ENCODE measurements at regions not wholly inside any gene's neighbourhood (a gene's known extent, or its start where the extent isn't known, plus 50 kb on each side); places are given as distances from the start of the nearest gene placed in this dataset.

DNA sequence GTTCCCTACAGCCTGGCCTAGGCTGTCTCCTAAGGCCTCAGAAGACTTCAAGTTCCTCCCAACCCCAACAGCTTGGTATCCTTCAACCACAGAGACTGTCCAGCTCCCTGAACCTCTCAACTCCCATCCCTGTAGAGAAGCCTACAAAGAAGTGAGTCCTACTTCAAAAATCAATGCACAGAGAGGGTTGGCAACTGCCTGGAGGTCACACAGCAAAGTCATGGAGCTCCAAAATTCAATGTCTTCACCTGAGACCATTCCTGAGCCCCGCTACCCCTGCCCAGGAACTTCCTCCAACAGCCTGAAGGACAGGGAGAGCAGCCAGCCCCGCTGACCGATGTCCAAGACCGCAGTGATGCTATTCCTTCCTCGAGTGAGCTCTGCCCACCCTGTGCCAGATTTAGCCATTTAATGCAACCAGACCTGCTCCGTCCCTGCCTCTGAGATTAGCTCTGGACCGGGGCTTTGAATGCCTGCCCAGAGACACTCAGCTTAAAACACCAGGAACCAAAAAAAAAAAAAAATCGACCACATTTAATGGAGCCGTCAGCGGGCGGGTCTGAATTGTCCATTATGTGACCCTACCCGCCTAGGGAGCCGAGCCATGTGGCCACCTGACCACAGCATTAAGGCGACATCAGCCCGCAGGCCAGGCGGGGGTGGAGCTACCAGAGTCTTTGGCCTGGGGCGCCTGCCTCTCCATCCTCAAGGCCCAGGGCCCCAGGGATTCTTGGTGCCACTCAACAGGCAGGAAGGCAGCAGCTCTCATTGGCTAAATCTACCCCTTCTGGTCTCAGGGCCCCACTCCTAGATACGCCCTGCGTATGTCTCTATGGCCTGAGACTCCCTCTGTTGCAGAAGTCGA lies 148.6 kb downstream of the SYF2 start:
- no peak overlapping the region for H3K4me3 ChIP-seq (ENCODE audit: low read depth in 1 of 2, low read length in 2 of 2)
- no peak overlapping the region for H3K9ac ChIP-seq (ENCODE audit: low read depth in 1 of 2, low read length in 2 of 2)
- no peaks in the 10 kb centered on the region for H3K4me1 ChIP-seq (ENCODE audit: control insufficient read depth in 1 of 2, insufficient read depth in 2 of 2, low read length in 2 of 2)
- no peaks in the 10 kb centered on the region for H3K9me3 ChIP-seq (ENCODE audit: control insufficient read depth in 1 of 2, low read length in 2 of 2)
- H3K36me3 ChIP-seq (ENCODE audit: control insufficient read depth in 1 of 2, insufficient read depth in 2 of 2, low read length in 2 of 2), result no peaks in the 10 kb centered on the region
- no peaks in the 10 kb centered on the region for H3K27me3 ChIP-seq (ENCODE audit: control insufficient read depth in 1 of 2, insufficient read depth in 2 of 2, low read length in 2 of 2)
- H3K27ac ChIP-seq (ENCODE audit: low read depth, low read length), result no peak overlapping the region

DNA sequence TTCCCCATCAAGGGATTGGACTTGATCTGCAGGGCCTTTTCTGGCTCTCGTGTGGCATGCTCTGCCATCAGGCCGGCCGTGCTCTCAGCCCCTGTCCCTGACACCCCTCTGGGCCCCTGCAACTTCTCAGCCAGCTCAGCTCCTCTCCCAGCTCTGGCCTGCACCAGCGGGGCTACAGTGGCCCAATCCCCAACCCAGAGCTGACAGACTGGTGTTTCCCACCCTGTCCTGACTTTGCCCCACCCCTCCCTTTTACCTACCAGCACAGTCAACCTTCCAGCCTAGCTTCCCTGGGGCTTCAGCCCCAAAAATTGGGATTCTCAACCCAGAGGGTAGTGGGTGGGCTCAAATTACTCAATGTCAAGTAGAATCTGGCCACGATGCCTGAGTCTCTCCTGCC lies 149.3 kb downstream of the SYF2 start:
- H3K27me3 ChIP-seq (ENCODE audit: control insufficient read depth in 1 of 2, insufficient read depth in 2 of 2, low read length in 2 of 2), result no peaks in the 10 kb centered on the region
- no peaks in the 10 kb centered on the region for H3K36me3 ChIP-seq (ENCODE audit: control insufficient read depth in 1 of 2, insufficient read depth in 2 of 2, low read length in 2 of 2)
- no peak overlapping the region for H3K27ac ChIP-seq (ENCODE audit: low read depth, low read length)
- no peak overlapping the region for H3K4me3 ChIP-seq (ENCODE audit: low read depth in 1 of 2, low read length in 2 of 2)
- no peaks in the 10 kb centered on the region for H3K9me3 ChIP-seq (ENCODE audit: control insufficient read depth in 1 of 2, low read length in 2 of 2)
- H3K9ac ChIP-seq (ENCODE audit: low read depth in 1 of 2, low read length in 2 of 2), result no peak overlapping the region
- H3K4me1 ChIP-seq (ENCODE audit: control insufficient read depth in 1 of 2, insufficient read depth in 2 of 2, low read length in 2 of 2), result no peaks in the 10 kb centered on the region

DNA sequence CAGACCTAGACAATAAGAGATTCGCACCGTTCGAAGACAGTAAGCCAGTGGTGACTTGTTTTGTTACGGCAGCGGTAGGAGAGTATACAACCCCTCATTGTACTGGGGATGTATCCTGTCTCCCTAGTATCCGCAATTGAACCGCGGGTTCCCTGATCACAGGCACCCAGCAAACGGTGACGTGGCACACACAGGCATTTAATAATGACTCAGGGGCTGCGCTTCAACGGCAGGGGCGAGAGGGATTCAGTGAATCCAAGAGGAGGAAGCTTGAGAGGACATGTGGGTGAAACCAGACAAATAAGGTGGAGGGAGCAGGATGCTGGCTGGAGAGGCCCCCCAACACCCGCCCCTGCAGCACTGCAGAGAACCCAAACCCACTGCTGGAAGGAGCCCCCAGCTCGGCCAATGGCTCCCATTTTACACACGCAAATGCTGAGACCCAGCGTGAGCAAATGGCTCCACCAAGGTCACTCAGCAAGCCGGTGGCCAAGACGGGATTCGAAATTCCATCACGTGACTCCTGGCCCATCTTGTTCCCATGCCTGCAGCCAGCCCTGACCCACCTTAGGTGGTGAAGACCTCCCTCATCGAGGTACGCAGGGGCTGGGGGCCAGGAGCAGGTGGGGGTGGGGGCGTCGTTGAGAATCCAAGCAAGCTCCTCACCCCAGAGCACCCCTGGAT lies 149.9 kb downstream of the SYF2 start:
- Histone ChIP-seq H3K27me3 (ENCODE audit: control insufficient read depth in 1 of 2, insufficient read depth in 2 of 2, low read length in 2 of 2) (no peaks in the 10 kb centered on the region), H3K4me3 (ENCODE audit: low read depth in 1 of 2, low read length in 2 of 2) (no peak overlapping the region), H3K9me3 (ENCODE audit: control insufficient read depth in 1 of 2, low read length in 2 of 2) (no peaks in the 10 kb centered on the region), H3K9ac (ENCODE audit: low read depth in 1 of 2, low read length in 2 of 2) (no peak overlapping the region), H3K36me3 (ENCODE audit: control insufficient read depth in 1 of 2, insufficient read depth in 2 of 2, low read length in 2 of 2) (no peaks in the 10 kb centered on the region), H3K27ac (ENCODE audit: low read depth, low read length) (no peak overlapping the region), H3K4me1 (ENCODE audit: control insufficient read depth in 1 of 2, insufficient read depth in 2 of 2, low read length in 2 of 2) (no peaks in the 10 kb centered on the region)

DNA sequence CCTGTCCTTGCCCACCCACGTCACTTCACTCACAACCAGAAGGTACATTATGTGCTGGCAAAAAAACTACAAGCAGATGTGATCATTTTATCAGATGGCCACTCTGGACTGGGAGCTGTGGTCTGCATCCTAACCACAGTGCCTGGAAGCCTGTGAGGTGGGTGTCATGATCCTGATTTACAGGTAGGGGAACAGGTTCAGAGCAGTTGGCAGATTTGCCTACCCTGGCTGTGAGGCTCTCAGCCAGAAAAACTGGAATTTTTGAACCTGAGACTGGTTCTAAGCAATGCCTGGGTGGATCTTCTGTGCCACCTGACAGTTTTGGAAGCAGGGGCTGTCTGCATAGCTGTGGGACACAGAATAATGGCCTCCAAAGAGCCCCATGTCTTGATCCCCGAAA lies 150.8 kb downstream of the SYF2 start:
- Histone ChIP-seq H3K27me3 (ENCODE audit: control insufficient read depth in 1 of 2, insufficient read depth in 2 of 2, low read length in 2 of 2) (no peaks in the 10 kb centered on the region), H3K4me3 (ENCODE audit: low read depth in 1 of 2, low read length in 2 of 2) (no peak overlapping the region), H3K9ac (ENCODE audit: low read depth in 1 of 2, low read length in 2 of 2) (no peak overlapping the region), H3K4me1 (ENCODE audit: control insufficient read depth in 1 of 2, insufficient read depth in 2 of 2, low read length in 2 of 2) (no peaks in the 10 kb centered on the region), H3K27ac (ENCODE audit: low read depth, low read length) (no peak overlapping the region), H3K9me3 (ENCODE audit: control insufficient read depth in 1 of 2, low read length in 2 of 2) (no peaks in the 10 kb centered on the region), H3K36me3 (ENCODE audit: control insufficient read depth in 1 of 2, insufficient read depth in 2 of 2, low read length in 2 of 2) (no peaks in the 10 kb centered on the region)

DNA sequence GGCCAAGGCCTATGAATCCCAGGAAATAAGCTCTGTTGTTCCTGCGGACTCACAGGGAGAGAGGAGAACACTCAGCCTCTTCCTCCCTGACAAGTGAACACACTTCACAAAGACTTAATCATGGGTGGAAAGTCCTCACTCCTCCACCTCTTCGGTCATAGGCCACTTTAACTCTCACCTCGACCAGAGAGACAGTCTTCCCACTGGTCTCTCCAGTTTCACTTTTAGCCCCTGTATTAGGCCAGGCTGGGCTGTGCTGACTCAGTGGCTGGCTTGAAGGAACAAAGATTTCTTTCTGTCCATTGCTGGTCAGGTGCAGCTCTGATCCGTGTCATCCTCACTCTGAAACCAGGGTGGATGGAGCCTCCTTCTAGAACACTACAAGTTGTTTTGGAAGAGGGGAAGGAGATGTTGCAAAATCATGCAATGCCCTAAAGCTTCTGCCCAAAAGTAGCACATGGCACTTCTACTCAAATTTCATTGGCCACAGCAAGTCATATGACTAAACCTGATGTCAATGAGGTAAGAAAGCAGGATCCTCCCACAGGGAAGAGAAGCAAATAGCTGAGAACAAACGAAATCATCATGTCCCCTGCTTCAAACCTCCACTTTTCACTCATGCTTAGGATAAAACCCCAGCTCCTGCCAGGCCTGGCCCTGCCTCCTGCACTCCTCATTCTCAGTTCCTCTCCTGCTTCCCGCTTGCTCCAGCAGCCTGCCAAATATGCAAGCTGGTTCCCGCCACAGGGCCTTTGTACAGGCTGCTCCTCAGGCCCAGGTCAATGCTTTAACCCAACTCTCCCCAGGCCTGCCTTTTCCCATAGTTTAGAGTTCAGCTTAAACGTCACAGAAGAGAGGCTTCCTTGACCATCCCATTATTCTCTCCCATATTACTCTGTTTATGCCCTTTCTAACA lies 150.5 kb upstream of the RUNX3 start:
- H3K27me3 ChIP-seq (ENCODE audit: control insufficient read depth in 1 of 2, insufficient read depth in 2 of 2, low read length in 2 of 2), result no peaks in the 10 kb centered on the region
- no peaks in the 10 kb centered on the region for H3K9me3 ChIP-seq (ENCODE audit: control insufficient read depth in 1 of 2, low read length in 2 of 2)
- no peak overlapping the region for H3K4me3 ChIP-seq (ENCODE audit: low read depth in 1 of 2, low read length in 2 of 2)
- no peaks in the 10 kb centered on the region for H3K36me3 ChIP-seq (ENCODE audit: control insufficient read depth in 1 of 2, insufficient read depth in 2 of 2, low read length in 2 of 2)
- no peak overlapping the region for H3K27ac ChIP-seq (ENCODE audit: low read depth, low read length)
- H3K4me1 ChIP-seq (ENCODE audit: control insufficient read depth in 1 of 2, insufficient read depth in 2 of 2, low read length in 2 of 2), result no peaks in the 10 kb centered on the region
- no peak overlapping the region for H3K9ac ChIP-seq (ENCODE audit: low read depth in 1 of 2, low read length in 2 of 2)

DNA sequence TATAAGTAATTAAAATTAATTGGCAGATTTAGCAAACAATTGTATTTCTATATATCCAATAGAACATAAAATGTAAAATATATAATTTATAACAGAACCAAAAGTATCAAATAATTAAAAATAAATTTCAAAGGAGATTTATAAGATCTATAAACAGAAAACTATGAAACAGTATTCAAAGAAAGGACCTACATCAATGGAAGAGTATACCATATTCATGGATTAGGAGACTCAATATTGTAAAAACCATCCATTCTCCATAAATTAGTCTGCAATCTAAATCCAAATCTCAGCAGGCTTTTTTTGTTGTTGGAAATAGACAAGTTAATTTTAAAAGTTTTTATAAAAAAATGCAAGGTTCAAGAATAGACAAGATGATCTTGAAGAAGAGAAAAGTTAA lies 149.0 kb upstream of the RUNX3 start:
- H3K27ac ChIP-seq (ENCODE audit: low read depth, low read length), result no peak overlapping the region
- H3K27me3 ChIP-seq (ENCODE audit: control insufficient read depth in 1 of 2, insufficient read depth in 2 of 2, low read length in 2 of 2), result no peaks in the 10 kb centered on the region
- no peaks in the 10 kb centered on the region for H3K36me3 ChIP-seq (ENCODE audit: control insufficient read depth in 1 of 2, insufficient read depth in 2 of 2, low read length in 2 of 2)
- H3K9me3 ChIP-seq (ENCODE audit: control insufficient read depth in 1 of 2, low read length in 2 of 2), result no peaks in the 10 kb centered on the region
- no peak overlapping the region for H3K9ac ChIP-seq (ENCODE audit: low read depth in 1 of 2, low read length in 2 of 2)
- H3K4me1 ChIP-seq (ENCODE audit: control insufficient read depth in 1 of 2, insufficient read depth in 2 of 2, low read length in 2 of 2), result no peaks in the 10 kb centered on the region
- H3K4me3 ChIP-seq (ENCODE audit: low read depth in 1 of 2, low read length in 2 of 2), result no peak overlapping the region

DNA sequence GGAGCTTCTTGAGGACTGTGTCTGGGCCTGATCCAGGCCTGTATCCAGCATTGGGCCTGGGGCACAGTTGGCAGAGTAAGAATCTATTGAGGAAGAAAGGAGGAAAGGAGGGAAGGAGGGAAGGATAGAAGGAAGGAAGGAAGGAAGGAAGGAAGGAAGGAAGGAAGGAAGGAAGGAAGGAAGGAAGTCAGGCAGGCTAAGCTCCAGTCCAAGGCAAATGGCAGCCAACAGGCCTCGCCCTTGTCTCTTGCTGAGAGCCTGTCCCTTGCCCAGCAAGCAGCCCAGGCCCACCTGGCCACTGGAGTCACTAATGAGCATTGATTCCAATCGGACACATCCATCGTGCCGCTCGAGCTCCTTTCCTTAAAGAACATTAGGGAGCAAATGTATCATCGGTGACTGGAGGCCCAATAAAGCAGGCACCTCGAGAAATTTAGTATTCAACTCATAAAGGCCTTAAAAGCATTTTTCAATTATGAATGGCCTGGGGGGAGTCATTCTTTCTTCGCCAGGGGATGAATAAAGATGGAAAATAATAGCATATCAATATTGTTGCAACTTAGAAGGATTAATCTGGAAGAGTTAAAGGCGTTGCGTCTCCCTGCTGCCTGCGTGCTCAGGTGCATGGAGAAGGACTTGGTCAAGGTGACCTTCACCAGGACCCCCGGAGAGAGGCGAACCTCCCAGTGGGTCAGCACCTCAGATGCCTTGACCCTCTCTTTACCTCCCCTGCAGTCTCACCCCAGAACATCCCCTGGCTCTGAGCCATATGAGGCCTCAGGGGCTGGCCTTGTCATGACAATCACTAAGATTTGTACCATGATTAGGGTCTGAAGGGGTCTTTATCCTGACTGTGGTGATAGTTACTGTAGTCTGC lies 144.5 kb upstream of the RUNX3 start:
- H3K9me3 ChIP-seq (ENCODE audit: control insufficient read depth in 1 of 2, low read length in 2 of 2), result no peaks in the 10 kb centered on the region
- H3K27me3 ChIP-seq (ENCODE audit: control insufficient read depth in 1 of 2, insufficient read depth in 2 of 2, low read length in 2 of 2), result no peaks in the 10 kb centered on the region
- H3K4me1 ChIP-seq (ENCODE audit: control insufficient read depth in 1 of 2, insufficient read depth in 2 of 2, low read length in 2 of 2), result no peaks in the 10 kb centered on the region
- H3K36me3 ChIP-seq (ENCODE audit: control insufficient read depth in 1 of 2, insufficient read depth in 2 of 2, low read length in 2 of 2), result no peaks in the 10 kb centered on the region
- no peak overlapping the region for H3K9ac ChIP-seq (ENCODE audit: low read depth in 1 of 2, low read length in 2 of 2)
- H3K4me3 ChIP-seq (ENCODE audit: low read depth in 1 of 2, low read length in 2 of 2), result no peak overlapping the region
- H3K27ac ChIP-seq (ENCODE audit: low read depth, low read length), result no peak overlapping the region

DNA sequence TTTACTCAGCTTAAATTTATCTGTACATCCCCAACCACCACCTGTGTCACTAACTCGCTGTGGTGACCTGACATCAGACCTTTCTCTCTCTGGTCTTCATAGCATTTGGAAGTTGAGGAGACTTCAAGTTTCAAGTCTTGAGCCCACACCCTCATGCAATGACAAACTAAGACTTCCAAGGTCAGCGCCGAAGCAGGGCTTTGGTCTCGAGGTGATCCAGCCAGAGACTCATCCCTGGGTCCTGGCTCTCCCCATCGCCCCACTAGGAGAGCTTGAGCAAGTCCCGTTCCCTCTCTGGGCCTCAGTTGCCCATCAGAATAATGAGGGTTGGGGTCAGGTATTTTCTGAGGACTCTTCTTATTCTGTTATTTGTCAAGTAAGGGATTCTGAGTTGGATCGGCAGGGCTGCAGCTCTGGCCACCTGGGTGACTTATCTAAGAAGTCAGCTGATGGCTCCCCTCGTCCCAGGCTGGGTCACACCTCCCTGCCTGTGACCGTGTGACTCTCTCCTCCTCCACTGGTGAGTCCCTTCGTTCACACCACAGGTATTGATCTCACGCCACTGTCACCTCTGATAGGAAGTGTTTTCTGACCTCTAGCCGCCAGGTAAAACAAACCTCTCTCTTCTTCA lies 143.7 kb upstream of the RUNX3 start:
- Histone ChIP-seq H3K9me3 (ENCODE audit: control insufficient read depth in 1 of 2, low read length in 2 of 2) (no peaks in the 10 kb centered on the region), H3K4me1 (ENCODE audit: control insufficient read depth in 1 of 2, insufficient read depth in 2 of 2, low read length in 2 of 2) (no peaks in the 10 kb centered on the region), H3K36me3 (ENCODE audit: control insufficient read depth in 1 of 2, insufficient read depth in 2 of 2, low read length in 2 of 2) (no peaks in the 10 kb centered on the region), H3K4me3 (ENCODE audit: low read depth in 1 of 2, low read length in 2 of 2) (no peak overlapping the region), H3K9ac (ENCODE audit: low read depth in 1 of 2, low read length in 2 of 2) (no peak overlapping the region), H3K27me3 (ENCODE audit: control insufficient read depth in 1 of 2, insufficient read depth in 2 of 2, low read length in 2 of 2) (no peaks in the 10 kb centered on the region), H3K27ac (ENCODE audit: low read depth, low read length) (no peak overlapping the region)

DNA sequence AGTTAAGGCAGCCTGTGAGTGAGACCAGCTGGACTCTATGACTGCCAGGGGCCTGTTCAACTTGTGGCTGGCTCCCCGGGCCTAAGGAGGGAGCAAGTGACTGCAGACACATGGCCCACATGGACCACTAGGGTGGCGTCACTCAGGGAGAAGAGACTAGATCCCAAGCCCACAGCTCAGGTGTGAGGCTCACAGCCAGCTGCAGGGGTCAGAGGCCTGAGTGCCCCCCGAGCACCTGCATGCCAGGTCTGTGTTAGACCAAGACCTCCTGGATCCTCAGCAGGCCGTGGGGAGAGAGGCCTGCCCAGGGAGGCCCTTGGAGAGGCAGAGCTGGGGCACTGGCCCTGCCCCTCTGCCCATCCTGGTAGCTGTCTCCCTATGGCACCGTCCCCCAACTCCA lies 142.4 kb upstream of the RUNX3 start:
- Histone ChIP-seq H3K36me3 (ENCODE audit: control insufficient read depth in 1 of 2, insufficient read depth in 2 of 2, low read length in 2 of 2) (no peaks in the 10 kb centered on the region), H3K9me3 (ENCODE audit: control insufficient read depth in 1 of 2, low read length in 2 of 2) (no peaks in the 10 kb centered on the region), H3K27me3 (ENCODE audit: control insufficient read depth in 1 of 2, insufficient read depth in 2 of 2, low read length in 2 of 2) (no peaks in the 10 kb centered on the region), H3K4me3 (ENCODE audit: low read depth in 1 of 2, low read length in 2 of 2) (no peak overlapping the region), H3K27ac (ENCODE audit: low read depth, low read length) (no peak overlapping the region), H3K9ac (ENCODE audit: low read depth in 1 of 2, low read length in 2 of 2) (no peak overlapping the region), H3K4me1 (ENCODE audit: control insufficient read depth in 1 of 2, insufficient read depth in 2 of 2, low read length in 2 of 2) (no peaks in the 10 kb centered on the region)

All from duodenal mucosa (tissue), 2 donors.